GM12878 (cell line): ENCODE measurements at regions not wholly inside any gene's neighbourhood (a gene's known extent, or its start where the extent isn't known, plus 50 kb on each side); places are given as distances from the start of the nearest gene placed in this dataset.

Experiments used
- CBX5 ChIP-seq: sonication (generic); IDR thresholded peaks from 2 replicates; pipeline ENCODE4 v1.6.1; 2016; ENCODE audit warnings: low read depth, moderate library complexity, mild to moderate bottlenecking, inconsistent platforms
- JUND ChIP-seq: IDR thresholded peaks from 2 replicates; pipeline ENCODE4 v1.6.1; 2012; ENCODE audit warnings: low read depth, mild to moderate bottlenecking, low read length, improper control_type of control experiment, moderate library complexity
- TF ChIP-seq, protein P1 (sequence below): IDR thresholded peaks from 2 replicates; pipeline ENCODE4 v1.6.1; 2012; ENCODE audit warnings: mild to moderate bottlenecking, low read depth, low read length

DNA sequence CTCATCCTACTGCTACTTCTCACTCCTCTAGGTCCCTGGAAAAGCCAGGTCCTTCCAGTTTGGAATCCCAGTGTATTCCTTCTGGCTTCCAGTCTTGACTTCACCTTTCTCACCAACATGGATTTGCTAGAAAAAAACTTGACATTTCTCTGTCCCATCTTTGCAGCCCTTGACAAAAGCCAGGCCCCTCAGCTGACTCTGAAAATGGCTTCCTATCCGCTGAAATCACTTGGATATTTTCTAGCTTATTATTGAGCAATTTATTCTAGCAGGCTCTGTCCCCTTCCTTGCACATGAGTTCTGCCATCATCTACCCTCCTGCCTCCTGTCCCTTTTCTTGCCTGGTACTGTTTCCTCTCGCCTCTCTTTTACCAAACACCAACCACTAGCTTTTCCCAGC lies 427.2 kb downstream of the BUD13 start:
- TF ChIP-seq CBX5 (no peak), JUND (no peak)
- TF ChIP-seq, protein P1, sequence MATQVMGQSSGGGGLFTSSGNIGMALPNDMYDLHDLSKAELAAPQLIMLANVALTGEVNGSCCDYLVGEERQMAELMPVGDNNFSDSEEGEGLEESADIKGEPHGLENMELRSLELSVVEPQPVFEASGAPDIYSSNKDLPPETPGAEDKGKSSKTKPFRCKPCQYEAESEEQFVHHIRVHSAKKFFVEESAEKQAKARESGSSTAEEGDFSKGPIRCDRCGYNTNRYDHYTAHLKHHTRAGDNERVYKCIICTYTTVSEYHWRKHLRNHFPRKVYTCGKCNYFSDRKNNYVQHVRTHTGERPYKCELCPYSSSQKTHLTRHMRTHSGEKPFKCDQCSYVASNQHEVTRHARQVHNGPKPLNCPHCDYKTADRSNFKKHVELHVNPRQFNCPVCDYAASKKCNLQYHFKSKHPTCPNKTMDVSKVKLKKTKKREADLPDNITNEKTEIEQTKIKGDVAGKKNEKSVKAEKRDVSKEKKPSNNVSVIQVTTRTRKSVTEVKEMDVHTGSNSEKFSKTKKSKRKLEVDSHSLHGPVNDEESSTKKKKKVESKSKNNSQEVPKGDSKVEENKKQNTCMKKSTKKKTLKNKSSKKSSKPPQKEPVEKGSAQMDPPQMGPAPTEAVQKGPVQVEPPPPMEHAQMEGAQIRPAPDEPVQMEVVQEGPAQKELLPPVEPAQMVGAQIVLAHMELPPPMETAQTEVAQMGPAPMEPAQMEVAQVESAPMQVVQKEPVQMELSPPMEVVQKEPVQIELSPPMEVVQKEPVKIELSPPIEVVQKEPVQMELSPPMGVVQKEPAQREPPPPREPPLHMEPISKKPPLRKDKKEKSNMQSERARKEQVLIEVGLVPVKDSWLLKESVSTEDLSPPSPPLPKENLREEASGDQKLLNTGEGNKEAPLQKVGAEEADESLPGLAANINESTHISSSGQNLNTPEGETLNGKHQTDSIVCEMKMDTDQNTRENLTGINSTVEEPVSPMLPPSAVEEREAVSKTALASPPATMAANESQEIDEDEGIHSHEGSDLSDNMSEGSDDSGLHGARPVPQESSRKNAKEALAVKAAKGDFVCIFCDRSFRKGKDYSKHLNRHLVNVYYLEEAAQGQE = no peak
